ENCODE measurements at regions not wholly inside any gene's neighbourhood (a gene's known extent, or its start where the extent isn't known, plus 50 kb on each side); places are given as distances from the start of the nearest gene placed in this dataset.

- DNase-seq (ENCODE audit: low read depth in 2 of 2, low spot score in 1 of 2): no peak
These were observed 146.6 kb upstream of the PLEKHG7 start for GRCh38 chr12:92556141-92556540.

- DNase-seq (ENCODE audit: low read depth in 2 of 2, low spot score in 1 of 2): no peak
These were observed 148.4 kb upstream of the PLEKHG7 start for GRCh38 chr12:92554158-92555073.

- DNase-seq (ENCODE audit: low read depth in 2 of 2, low spot score in 1 of 2): no peak
These were observed 149.4 kb upstream of the PLEKHG7 start for GRCh38 chr12:92553389-92553788.

- DNase-seq (ENCODE audit: low read depth in 2 of 2, low spot score in 1 of 2): no peak
These were observed 150.2 kb upstream of the PLEKHG7 start for GRCh38 chr12:92552412-92553108.

DNA sequence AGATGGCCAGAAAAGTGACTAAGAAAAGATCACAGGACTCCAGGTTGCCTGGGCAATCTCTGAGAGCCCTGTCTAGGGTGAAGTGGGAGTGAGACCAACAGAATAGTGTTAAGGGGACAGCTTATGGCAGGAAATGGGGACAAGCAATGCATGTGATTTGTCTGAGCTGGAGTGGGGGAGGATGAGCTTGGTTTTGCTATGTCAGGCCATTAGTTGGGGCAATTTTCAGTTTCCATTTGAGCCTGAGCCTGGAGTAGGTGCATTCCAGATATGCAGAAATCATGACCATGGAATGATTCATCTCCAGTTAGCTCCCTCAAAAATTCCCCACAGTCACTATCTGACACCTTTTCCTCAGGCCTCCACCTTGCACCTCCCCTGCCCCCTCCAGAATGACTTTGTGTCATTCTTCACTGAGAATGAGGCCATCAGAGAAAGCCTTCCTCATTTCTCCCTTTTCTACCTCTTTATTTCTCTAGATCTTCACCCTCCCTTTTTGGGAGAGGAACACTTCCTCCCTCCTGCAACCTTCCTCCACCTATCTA is 150.9 kb upstream of the PLEKHG7 start:
- no peak for DNase-seq (ENCODE audit: low read depth in 2 of 2, low spot score in 1 of 2)

DNA sequence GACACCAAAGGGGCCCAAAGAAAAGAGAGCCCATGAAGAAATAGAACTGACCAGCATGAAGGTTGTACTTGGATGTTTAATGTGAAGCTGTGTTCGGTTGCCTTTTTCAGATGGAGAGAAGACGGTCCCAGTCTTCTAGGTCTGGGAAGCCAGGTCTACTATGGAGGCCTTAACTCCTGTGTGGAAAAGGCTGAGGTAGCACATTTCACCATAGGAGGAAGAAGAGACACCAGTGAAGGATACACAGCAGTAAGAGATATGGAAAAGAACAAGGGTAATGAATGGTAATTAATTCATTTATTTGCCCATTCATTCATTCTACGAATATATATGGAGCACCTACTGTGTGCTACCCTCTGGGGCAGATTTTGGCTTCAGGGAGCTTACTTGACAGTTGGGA is 151.6 kb upstream of the PLEKHG7 start:
- no peak for DNase-seq (ENCODE audit: low read depth in 2 of 2, low spot score in 1 of 2)

DNA sequence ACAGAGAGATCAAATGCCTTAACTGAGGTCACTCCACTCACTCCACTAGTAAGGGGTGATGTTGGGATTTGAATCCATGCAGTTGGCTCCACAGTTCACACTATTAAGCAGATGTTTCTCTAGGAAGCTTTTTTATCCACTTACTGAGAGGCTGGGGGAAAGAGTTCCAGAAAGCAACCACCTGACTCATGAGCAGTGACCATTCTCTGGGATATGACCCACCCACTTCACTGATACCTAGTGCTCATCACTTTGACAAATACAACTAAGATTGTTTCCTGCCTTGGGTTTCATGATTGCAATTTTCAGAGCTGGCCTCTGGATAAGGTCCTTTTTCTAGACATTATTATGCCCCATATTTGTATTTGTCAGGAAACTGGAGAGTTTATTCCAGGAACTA is 152.1 kb upstream of the PLEKHG7 start:
- no peak for DNase-seq (ENCODE audit: low read depth in 2 of 2, low spot score in 1 of 2)

GRCh38 chr12:92550254-92550653 is 152.5 kb upstream of the PLEKHG7 start:
- DNase-seq (ENCODE audit: low read depth in 2 of 2, low spot score in 1 of 2): no peak

- no peak for DNase-seq (ENCODE audit: low read depth in 2 of 2, low spot score in 1 of 2)
These were observed 153.3 kb upstream of the PLEKHG7 start for GRCh38 chr12:92549516-92549915.

- DNase-seq (ENCODE audit: low read depth in 2 of 2, low spot score in 1 of 2): no peak
These were observed 154.9 kb upstream of the PLEKHG7 start for GRCh38 chr12:92547906-92548305.

DNA sequence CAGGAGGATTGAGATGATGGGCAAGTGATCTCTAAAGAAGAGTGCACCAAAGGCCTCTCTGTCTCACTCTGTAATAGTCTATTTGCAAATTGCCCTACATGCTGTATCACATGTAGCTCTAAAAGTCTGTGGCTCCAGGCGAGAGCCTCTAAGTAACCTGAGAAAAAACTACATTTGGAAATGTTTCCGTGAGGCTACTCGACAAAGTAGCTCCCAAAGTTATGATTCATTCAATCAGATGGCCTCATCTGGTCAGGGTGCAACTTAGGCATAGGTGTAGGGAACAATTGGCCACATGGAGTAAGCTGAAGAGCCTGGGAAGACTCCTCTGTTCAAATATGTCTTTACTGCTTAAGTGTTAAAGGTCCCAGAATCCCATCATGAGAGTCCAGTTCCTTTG is 155.4 kb upstream of the PLEKHG7 start:
- DNase-seq (ENCODE audit: low read depth in 2 of 2, low spot score in 1 of 2): no peak

GRCh38 chr12:92546635-92547348 is 156.0 kb upstream of the PLEKHG7 start:
- DNase-seq (ENCODE audit: low read depth in 2 of 2, low spot score in 1 of 2): no peak

GRCh38 chr12:92546259-92546634 is 156.5 kb upstream of the PLEKHG7 start:
- no peak for DNase-seq (ENCODE audit: low read depth in 2 of 2, low spot score in 1 of 2)

GRCh38 chr12:92544322-92544721 is 158.5 kb upstream of the PLEKHG7 start:
- no peak for DNase-seq (ENCODE audit: low read depth in 2 of 2, low spot score in 1 of 2)

DNA sequence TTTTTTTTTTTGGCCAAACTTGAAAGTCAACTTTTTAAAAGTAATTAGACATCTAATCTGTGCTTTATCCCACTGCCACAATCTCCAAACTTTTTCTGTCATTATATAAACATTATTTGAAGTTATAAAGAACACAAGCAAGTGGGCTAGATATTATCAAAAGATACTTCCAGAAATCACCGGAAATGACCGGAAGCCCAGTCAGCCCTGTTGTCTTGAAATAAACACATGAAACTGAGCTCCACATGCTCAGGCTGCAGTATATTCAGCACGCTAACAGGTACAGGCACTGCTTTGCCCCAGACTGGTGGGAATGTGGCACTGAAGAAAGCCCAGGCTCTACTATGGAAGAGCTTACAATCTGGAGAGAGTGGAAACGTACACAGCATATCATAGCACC is 158.9 kb upstream of the PLEKHG7 start:
- DNase-seq (ENCODE audit: low read depth in 2 of 2, low spot score in 1 of 2): no peak

GRCh38 chr12:92543359-92543758 is 159.4 kb upstream of the PLEKHG7 start:
- no peak for DNase-seq (ENCODE audit: low read depth in 2 of 2, low spot score in 1 of 2)

GRCh38 chr12:92541731-92542130 is 161.1 kb upstream of the PLEKHG7 start:
- DNase-seq (ENCODE audit: low read depth in 2 of 2, low spot score in 1 of 2): no peak

DNA sequence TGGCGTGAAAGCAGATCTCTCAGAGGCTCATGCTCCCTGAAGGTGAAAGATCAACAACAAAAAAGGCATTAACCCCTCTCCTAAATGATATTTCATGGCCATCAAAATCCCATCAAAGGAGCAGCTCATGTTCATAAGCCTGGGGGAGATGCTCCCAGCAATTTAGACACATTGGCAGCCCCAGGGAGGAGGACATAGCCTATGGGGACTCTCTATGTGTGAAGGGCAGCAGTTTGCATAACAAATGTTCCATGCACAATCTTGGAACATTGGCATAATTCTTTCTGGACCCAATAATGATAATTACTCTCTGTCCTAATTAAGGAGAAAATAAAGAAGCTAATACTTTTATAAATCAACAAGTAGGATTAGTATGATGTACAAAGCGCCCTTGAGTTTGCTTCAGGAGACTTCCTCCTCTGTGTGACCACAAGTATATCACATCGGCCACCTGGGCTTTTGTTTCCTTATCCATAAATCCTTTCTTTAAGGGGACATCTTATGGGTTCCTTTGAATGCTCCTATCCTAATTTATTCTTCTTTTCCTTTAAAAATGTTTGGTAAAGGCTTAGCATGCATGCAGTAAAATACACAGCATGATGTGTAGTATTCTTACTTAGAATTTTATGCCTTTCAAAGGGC is 161.9 kb upstream of the PLEKHG7 start:
- no peak for DNase-seq (ENCODE audit: low read depth in 2 of 2, low spot score in 1 of 2)

DNA sequence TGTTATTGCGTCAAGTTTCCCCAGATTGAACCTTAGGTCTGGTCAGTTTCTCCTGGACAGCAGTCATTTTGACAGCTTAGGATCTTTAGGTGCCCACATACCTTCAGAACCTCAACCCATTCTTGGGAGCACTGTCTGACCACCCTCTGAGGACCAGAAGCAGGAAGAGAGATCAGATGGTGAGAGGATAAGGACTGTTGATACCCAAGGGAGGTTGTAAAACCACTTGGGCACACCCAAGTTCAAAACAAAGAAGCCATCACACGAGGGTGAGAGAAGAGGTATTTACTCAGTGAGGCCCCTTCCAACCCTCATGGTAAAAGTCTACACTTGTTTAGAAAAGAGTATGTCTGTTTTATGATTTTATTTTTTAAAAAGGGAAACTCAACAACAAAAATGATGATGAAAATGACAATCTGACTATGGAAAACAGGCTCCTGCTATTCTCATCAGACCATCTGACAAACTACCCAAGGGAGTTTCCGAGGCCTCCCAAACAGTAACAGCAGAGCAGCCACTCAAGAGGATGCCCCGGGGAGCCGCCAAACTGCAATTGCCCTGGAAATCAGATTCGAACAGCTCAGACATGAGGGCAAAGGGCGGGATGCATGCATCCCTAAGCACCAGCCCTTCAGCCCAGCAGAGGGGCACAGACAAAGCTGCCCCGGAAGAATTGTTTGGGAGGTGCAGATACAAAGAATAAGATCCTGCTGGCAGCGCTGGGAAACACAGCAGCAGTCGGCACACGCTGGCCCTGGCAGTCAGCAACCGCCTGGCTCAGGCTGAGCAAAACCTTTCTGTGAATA is 162.6 kb upstream of the PLEKHG7 start:
- no peak for DNase-seq (ENCODE audit: low read depth in 2 of 2, low spot score in 1 of 2)

GRCh38 chr12:92539110-92539749 is 163.6 kb upstream of the PLEKHG7 start:
- no peak for DNase-seq (ENCODE audit: low read depth in 2 of 2, low spot score in 1 of 2)
